Tibial nerve (tissue), 3 donors: ENCODE measurements at regions not wholly inside any gene's neighbourhood (a gene's known extent, or its start where the extent isn't known, plus 50 kb on each side); places are given as distances from the start of the nearest gene placed in this dataset.

Experiments
- POLR2A ChIP-seq, 2 donors: fragments of 450-650 bp; IDR thresholded peaks; one replicate each; pipeline ENCODE4 v1.6.1; 2017; ENCODE audit warnings: antibody characterized with exemption in 2 of 2, mild to moderate bottlenecking in 2 of 2, moderate library complexity in 2 of 2
- TF ChIP-seq, protein P1 (sequence below), 5 experiments: fragments of 200-600 bp in 3 of 5; fragments of 450-650 bp in 2 of 5; sonication (generic) in 3 of 5; IDR thresholded peaks; one replicate each; pipeline ENCODE4 v1.5.1; 2016 to 2019; ENCODE audit warnings: antibody characterized with exemption in 5 of 5, mild to moderate bottlenecking in 3 of 5, moderate library complexity in 2 of 5

DNA sequence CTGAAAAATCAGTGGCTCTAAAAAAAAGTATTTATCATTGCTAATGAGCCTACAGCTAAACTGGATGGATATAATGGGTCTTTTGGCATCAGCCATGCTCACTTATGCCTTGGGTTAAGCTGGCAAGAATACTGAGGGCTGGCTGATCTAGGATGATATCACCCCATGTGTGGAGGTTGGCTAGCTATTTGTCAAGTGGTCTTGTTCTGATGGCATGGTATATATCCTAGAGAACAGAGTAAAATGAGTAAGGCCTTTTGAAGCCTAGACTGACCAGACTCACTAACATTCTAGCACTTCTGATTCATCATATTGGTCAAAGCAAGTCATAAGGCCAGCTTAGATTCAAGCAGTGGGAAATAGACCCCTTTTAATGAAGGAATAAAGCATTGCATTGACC, 383.0 kb downstream of the SLITRK1 start:
- TF ChIP-seq, protein P1, sequence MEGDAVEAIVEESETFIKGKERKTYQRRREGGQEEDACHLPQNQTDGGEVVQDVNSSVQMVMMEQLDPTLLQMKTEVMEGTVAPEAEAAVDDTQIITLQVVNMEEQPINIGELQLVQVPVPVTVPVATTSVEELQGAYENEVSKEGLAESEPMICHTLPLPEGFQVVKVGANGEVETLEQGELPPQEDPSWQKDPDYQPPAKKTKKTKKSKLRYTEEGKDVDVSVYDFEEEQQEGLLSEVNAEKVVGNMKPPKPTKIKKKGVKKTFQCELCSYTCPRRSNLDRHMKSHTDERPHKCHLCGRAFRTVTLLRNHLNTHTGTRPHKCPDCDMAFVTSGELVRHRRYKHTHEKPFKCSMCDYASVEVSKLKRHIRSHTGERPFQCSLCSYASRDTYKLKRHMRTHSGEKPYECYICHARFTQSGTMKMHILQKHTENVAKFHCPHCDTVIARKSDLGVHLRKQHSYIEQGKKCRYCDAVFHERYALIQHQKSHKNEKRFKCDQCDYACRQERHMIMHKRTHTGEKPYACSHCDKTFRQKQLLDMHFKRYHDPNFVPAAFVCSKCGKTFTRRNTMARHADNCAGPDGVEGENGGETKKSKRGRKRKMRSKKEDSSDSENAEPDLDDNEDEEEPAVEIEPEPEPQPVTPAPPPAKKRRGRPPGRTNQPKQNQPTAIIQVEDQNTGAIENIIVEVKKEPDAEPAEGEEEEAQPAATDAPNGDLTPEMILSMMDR (IDR thresholded peaks at IDR 0.05): no peak
- no peak for TF ChIP-seq POLR2A (IDR thresholded peaks at IDR 0.05)
